SK-N-DZ (cell line): ENCODE measurements at regions not wholly inside any gene's neighbourhood (a gene's known extent, or its start where the extent isn't known, plus 50 kb on each side); places are given as distances from the start of the nearest gene placed in this dataset.

Source experiments
- DNase-seq: peaks from one replicate; pipeline ENCODE4 v3.0.0-alpha.2; 2015; ENCODE audit warnings: low spot score

GRCh38 chr15:95990833-95991232, 339.7 kb upstream of the NR2F2 start:
- no peak for DNase-seq

GRCh38 chr15:95994418-95994817, 336.1 kb upstream of the NR2F2 start:
- no peak for DNase-seq

GRCh38 chr15:95995375-95996168, 334.9 kb upstream of the NR2F2 start:
- DNase-seq = no peak

- no peak for DNase-seq
Observed at GRCh38 chr15:95996494-95996893, 334.0 kb upstream of the NR2F2 start.

GRCh38 chr15:95998935-95999334, 331.6 kb upstream of the NR2F2 start:
- no peak for DNase-seq

GRCh38 chr15:96002890-96003859, 327.3 kb upstream of the NR2F2 start:
- DNase-seq = no peak

- no peak for DNase-seq
Observed at GRCh38 chr15:96005906-96006305, 324.6 kb upstream of the NR2F2 start.

GRCh38 chr15:96011136-96011535, 319.4 kb upstream of the NR2F2 start:
- no peak for DNase-seq

GRCh38 chr15:96014939-96015338, 315.6 kb upstream of the NR2F2 start:
- no peak for DNase-seq

GRCh38 chr15:96019114-96019513, 311.4 kb upstream of the NR2F2 start:
- no peak for DNase-seq

GRCh38 chr15:96020133-96020532, 310.4 kb upstream of the NR2F2 start:
- DNase-seq = no peak

GRCh38 chr15:96020797-96021196, 309.7 kb upstream of the NR2F2 start:
- DNase-seq = no peak

- DNase-seq = no peak
Observed at GRCh38 chr15:96023081-96023480, 307.4 kb upstream of the NR2F2 start.

- no peak for DNase-seq
Observed at GRCh38 chr15:96027501-96027900, 303.0 kb upstream of the NR2F2 start.

GRCh38 chr15:96028620-96029019, 301.9 kb upstream of the NR2F2 start:
- no peak for DNase-seq

- DNase-seq = no peak
Observed at GRCh38 chr15:96029172-96029571, 301.3 kb upstream of the NR2F2 start.

- no peak for DNase-seq
Observed at GRCh38 chr15:96031426-96032110, 298.9 kb upstream of the NR2F2 start.

GRCh38 chr15:96035091-96035490, 295.4 kb upstream of the NR2F2 start:
- DNase-seq = no peak

GRCh38 chr15:96035635-96036034, 294.9 kb upstream of the NR2F2 start:
- no peak for DNase-seq

GRCh38 chr15:96037584-96037983, 292.9 kb upstream of the NR2F2 start:
- no peak for DNase-seq

- no peak for DNase-seq
Observed at GRCh38 chr15:96038131-96038530, 292.4 kb upstream of the NR2F2 start.

- no peak for DNase-seq
Observed at GRCh38 chr15:96038650-96039049, 291.9 kb upstream of the NR2F2 start.
